ENCODE measurements at regions not wholly inside any gene's neighbourhood (a gene's known extent, or its start where the extent isn't known, plus 50 kb on each side); places are given as distances from the start of the nearest gene placed in this dataset.

DNA sequence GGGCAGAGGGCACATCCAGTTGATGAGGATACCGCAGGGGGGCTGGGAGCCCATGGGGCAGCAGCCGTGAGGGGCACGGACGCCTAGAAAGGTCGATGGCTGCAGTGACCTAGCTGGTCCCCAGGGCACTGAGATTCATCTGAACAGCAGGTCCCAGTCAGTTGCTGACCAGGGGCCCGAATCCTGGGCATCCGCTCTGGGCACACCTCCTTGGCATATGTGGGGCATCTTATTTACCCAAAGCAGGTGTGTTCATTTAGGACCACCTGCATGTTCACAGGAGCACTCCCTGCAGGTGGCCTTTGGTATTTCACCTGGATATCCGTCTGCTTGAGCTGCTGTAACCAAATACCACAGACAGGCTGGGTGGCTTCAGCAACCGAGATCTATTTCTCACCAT lies 72.0 kb upstream of the ODC1 start:
- no peak for DNase-seq

DNA sequence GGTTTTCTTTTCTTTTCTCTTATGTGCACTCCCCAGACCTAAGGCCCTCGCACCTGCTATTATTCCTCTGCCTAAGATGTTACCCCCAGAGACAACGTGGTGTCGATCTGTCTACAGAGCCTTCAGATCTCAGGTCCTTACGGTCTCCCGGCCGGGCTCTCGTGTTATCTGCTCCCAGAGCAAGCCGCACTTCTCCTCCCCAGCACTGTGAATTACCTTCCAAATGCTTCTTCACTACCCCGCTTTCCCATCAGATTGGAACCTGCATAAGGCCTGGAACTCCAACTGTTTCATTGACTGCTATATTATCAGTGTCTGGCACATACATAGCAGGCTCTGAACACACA lies 71.2 kb upstream of the ODC1 start:
- no peak for DNase-seq

DNA sequence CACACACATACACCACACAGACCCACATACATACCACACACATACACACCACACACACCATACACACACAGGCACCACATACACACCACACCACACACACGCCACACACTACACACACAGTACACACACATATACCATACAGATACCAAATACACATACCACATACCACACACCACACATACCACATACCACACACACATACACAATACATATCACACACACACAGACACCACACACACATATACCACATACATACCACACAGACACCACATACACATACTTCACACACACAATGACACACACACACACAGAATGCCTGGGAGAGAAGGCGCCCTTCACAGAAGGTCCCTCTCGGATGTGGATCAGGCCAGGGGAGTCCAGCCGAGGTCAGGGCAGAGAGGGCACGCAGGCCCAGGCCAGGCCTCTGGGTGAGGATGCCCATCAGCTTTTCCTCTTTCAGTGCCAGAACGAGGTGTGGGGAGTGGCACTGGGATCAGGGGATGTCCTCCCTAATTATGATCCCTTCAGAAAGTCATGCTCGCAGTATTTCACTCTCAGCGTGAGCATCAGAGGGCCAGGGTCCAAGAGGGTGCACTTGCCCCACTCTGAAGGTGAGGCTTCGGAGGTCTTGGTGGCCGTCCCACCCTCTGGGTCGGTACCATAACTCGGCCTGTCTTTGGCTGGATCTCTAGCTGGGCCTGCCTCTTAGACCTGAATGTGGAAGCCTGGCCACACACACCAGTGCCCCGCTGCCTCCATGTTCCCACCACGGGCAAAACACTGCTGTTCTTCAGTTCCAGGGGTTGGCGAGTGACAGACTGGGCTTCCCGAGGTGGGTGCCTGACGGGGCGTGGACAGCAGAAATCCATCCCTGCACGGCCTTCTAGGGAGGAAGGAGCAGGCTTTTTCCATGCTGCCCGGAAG lies 70.6 kb upstream of the ODC1 start:
- DNase-seq: no peak

DNA sequence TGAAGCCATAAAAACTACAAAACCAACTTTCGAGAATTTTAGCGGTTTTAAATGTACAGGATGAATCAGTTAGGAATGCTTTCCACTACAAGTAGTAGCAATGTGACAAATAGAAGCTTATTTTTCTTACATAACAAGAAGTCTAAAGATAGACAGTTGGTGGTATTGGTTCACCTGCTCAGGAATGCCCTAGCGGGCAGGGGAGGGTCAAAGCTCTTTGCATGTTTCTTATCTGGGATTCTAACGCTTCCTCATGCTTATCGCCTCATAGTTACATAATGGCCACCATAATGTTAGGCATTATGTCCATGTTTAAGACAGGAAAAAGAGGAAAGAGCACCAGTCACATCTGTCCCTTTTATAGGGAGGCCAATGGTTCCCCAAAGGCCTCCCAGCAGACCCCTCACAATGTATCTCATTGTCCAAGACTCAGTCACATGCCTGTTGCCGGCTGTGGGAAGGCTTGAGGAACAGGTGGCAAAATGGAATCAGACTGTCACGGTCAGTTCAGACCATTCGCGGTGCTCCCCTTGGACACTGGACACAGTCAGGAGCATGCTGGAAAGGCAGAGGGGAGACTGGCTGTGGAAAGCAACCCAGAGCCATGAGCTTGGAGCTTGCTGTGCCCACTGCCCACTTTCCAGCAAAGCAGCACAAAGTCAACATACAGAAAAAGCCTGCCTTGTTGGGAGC lies 69.4 kb upstream of the ODC1 start:
- DNase-seq: no peak

DNA sequence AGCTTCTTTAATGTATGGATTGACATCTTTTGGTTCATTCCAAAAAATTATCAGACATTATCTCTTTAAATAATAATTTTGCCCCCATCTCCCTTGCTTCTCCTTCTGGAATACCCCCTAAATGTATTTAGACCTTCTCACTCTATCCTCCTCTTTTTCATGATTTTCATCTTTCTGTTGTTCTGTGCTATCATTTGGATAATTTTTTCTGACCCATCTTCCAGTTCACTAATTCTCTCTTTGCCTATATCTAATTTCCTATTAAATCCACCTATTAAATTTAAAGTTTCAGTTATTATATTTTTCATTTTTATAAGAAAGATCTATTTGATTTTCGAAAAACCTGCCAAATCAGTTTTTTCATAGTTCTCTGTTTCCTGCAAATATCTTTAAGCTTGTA lies 67.8 kb upstream of the ODC1 start:
- no peak for DNase-seq

DNA sequence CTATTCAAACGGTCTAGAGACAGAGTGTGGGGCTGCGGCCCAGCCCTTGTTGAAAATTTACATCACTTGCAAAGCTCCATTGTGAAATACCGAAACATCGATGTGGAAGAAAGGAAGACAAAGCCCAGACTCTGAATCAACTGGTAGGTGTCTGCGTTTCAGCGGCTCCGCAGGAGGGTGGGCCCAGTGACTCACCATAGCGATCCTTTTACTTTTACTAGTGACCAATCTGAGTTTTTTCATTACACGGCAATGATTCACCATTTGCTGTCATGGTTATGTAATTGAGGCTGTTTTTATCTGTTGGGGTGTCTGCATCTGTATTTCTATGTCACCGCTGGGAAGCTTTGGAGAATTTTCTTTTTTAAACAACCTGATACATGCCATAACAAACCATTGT lies 66.6 kb upstream of the ODC1 start:
- no peak for DNase-seq

DNA sequence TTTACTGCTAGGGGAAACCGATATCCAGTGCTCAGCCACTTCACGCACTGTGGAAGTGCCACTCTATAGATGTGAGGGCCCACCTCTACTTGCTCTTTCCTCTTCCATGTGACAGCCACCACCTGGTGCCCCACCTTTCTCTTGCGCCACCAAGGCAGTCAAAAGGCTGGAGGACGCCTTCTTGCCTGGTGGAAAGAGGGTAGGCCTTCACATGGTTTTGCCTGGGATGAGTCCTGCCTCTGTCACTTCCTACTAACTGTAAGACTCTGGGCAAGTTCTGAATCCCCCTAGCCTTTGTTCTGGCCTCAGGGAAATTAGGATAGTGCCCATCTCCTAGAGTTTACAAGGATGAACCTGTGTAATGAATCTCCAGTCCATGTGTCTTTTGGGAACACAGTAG lies 66.1 kb upstream of the ODC1 start:
- DNase-seq: no peak

DNA sequence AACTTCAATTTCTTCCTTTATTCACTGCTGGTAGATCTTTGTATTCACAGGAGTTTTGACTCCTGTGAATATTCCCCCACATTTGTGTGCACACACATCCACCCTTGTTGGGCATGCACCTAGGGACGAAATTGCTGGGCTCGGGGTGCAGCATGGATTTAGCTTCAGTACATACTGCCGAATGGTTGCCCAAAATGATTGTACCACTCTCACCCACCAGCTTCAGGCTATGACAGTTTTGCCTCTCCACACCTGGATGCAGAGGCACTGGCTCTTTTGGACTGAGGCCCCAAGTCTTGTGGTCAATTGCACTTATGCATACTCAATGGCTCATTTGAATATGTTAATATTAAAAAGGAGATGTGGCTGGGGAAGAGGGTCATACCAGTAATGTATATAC lies 65.1 kb upstream of the ODC1 start:
- no peak for DNase-seq

DNA sequence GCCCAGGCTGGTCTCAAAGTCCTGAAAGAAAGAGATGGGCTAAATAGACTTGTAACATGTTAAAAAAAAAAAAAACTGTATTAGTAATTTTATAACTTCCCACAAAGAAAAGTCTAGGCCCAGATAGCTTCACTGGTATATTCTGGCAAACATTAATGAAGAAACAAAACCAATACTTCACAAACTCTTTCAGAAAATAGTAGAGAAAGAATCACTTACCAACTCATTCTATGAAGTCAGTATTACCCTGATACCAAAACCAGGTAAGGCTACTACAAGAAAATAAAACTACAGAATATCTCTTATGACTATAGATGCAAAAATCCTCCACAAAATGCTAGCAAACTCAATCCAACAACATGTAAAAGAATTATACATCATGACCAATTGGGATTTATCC lies 59.9 kb upstream of the ODC1 start:
- DNase-seq: no peak

DNA sequence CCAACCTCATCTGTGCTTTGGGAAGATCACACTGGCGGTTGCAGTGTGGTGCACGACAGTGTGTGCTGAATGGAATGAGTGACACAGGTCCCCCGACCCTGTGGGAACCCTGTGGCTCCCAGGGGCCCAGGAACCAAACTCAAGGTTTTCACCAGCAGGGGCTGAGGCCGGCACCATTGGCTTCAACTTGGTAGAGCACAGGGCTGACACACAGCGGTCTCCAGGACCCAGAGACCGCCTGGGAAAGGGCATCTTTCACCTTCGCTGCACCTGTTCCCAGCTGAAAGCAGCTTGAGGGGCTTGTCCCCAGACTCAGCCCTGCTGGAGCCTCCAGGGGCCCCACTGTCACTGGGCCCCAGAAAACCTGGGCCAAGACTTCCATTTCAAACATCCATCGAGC lies 59.0 kb upstream of the ODC1 start:
- DNase-seq: no peak

DNA sequence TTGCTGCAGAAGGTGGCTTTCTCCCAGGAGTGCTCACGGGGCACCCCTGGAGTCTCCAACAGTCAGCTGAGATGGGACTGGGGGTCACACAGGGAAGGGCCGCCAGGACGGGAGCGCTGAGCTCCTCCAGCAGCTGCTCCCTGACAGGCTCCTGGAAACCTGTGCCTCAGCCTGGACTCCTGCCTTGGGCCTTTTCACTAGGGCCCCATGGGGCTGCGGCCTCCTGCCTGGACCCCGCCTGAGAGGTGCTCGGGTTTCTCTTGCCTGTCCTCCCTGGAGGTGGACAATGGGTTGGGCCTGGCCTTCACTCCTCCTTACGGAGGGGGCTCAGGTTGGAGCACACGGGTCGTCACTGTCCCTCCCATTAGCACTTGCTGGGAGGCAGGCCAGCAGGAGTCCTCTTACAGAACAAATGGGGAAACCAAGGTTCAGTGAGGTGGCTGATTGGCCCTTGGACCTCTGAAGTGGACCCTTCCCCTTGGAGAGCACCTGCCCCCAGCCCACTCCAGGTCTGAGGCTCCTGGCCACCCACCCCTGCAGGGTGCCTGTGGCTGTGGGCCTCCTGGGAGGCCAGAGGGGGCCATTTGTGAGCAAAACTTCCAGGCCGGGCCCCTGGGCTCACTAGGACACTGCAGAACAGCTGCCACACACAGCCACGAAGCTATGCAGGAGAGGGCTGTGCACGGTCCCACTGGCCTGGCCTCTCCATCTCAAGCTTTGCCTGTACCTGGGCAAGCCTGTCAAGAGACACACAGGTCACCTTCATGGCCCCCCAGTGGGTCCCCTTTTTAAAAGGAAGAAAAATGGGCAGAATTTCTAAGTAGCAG lies 57.1 kb upstream of the ODC1 start:
- DNase-seq: no peak

DNA sequence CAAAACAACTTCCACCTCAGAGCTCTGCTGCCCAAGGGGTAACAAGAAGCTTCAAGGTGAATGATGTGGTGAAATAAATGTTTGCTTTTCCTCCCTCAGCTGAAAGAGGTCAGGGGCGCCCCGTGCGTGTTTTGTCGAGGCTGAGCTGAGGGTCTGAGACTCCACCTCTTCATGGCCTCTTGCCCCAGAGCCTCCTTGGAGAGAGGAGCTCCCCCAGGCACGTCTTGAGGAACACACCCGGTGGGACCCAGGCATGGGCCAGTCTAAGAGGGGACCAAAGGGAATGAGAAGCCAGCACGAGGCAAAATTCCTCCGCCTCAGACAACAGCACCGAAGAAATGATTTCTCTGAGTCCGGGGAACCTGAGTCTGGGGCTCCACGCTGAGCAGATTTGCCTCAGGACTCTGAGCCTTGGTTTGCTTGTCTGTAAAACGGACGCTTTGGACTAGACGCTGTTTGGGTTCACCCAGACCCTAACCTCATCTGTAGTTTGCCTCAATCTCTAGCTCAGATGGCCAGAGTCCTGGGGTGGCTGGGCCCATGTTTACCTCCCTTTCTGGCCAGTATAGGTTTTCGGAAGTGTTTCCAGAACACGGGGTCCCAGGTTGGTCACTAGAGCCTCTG lies 56.4 kb upstream of the ODC1 start:
- no peak for DNase-seq

DNA sequence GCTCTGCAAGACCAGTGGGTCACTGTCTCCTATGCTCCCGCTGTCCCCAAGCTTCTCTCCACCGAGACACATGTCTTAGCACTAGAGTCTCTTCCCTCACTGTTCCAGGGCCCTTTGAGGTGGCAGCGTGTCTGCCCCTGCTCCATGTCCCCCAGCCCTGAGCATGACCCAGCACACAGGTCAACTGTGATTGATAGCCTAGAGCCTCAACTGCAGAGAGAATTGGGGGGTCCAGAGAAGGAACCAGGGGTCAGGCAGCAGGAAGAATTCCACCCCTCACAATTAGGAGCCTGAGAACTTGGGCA lies 54.6 kb upstream of the ODC1 start:
- DNase-seq: no peak

DNA sequence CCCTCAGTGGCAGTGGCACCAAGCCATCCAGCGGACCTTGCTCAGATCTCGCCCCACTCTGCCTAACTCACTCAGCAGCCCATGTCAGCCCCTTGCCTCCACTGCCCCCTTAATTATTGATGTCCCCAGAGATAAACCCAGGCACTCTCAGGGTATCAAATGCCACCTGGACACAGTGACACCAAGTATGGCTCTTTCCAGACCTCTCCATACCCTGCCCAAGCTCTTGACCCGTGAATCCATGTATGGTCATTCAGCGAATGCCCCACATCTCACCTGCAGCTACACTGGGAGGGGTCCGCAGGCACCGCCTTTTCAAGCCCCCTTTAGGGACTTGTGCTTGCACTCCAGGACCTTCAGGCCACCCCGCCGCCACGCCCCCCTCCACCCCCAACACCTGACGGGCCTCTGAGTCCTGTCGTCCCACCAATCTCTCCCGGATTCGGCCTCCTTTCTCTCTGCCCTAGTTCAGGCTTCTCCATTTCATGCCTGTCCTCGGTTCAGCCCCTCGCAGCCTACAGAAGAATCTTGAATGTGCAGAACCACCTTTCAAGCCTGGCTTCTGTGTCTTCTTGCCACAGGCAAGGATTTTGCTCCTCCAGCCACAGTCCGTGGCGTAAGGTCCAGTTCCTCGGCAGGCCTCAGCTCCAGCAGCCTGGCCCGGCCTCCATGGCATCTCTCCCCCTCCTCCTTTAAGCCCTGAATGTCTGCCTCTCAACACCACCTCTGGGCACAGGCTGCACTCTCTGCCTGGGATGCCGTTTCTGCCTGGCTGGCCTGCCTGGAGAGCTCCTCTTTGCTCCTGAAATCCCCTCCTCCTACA lies 54.1 kb upstream of the ODC1 start:
- no peak for DNase-seq

DNA sequence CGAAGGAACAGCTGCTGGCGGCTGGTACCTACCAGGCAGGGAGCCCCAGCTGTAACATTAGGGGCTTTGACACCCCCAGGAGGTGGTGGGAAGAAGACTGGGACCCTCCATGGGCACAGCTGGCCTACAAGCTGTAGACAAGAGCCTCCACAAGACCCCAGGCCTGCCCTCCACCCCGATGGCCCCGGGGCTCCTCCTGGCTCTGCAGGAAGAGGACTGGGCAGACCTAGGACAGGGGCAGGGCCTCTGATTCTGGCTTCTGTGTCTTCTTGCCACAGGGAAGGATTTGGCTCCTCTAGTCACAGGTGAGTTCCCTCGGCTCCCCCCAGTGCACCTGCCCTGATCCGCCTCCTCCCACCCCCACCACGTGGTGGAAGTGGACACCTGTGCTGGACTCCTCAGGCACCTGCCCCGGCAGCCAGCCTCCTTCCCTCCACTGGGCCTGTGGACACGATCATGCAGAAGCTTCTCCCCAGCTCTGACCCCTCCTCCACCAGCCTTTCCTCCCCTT lies 53.4 kb upstream of the ODC1 start:
- DNase-seq: no peak

DNA sequence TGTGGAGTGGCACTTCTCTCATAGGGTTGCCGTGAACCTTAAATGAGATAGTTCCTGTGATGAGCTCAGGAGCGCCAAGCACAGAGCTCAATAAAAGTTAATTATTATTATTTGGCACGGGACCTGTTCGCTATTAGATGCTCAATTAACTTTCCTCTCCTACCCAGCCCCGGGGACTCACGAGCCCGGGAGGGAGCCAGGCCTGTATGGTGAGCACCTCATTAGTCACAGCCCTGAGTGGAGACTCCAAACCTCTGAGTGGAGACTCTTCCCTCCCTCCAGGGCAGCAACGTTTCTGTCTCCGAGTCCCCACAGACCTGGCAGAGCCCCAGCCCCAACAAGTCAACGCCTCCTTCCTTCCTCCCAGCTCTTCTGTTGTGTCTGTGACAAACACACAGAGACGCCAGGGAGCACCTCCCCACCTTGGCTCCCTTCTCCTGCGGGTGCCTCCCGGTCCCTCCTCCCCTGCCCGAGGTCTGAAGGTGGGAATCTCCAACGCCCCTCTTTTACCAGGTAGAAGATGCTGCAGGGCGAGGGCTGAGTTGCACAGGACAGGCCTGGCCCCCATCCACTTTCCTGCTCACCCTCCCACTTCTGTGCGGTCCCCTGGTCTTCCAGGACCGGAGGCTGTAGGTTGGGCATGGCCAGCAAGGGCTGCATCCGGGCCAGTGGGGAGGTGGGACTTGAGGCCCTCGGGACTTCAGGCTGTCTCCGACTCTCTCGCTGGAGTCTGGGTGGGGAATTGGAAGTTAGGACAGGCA lies 52.7 kb upstream of the ODC1 start:
- DNase-seq: no peak

DNA sequence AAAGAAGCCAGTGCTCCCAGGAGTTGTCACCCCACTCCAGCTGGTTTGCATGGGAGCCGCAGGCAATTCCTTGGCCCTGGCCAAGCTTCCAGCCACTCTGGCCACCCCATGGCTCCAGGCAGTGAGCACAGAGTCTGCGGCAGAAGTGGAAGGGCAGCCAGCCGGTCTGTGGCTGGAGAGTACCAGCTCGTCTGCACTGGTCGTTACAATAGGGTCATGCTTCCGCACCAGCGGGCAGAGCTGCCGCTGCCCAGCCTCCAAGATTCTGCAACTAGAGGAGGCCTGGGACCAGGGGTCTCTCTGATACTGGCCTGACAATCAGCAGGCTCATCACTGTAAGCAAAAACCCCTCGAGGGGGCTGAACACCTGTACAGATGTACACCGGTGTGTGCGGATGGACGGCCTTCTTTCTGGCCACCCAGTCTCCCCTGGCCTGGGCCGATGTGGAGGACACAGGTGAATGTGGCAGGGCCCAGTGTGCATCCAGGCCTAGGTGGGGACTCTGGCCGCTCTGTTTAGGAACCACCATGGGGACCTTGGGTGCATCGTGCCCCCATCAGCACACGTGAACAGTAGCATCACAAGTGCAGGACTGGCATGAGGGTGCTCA lies 51.9 kb upstream of the ODC1 start:
- DNase-seq: no peak

DNA sequence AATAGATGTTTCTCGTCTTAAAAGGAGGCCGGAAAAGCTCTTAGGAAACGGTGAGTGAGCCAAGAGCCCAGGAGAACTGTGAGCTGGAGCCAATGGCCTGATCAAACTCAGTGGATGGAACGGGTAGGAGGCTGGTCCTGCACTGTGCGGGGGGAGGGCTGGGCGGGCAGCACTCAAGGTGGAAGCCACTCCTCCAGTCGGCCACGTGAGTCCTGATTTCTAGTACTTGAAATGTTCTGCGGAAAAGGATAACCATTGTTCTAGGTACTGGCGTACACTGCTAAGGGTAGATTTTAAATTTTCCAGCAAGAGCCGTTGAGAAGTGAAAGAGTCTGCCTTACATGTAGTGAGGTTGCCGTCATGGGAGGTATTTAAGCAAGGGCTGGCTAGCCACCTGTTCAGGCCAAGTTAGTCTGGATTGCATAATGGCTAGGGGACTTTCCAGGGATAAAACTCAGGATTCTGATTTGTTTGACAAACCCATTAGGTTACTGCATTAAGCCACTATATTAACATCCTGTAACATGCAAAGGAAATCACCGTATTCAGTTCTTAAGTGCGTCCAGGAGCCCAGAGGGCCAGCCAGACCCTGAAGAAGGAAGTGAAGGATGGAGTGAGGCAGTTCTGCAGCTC lies 51.3 kb upstream of the ODC1 start:
- DNase-seq: peak in 1 of 3 experiments; percentile 45

DNA sequence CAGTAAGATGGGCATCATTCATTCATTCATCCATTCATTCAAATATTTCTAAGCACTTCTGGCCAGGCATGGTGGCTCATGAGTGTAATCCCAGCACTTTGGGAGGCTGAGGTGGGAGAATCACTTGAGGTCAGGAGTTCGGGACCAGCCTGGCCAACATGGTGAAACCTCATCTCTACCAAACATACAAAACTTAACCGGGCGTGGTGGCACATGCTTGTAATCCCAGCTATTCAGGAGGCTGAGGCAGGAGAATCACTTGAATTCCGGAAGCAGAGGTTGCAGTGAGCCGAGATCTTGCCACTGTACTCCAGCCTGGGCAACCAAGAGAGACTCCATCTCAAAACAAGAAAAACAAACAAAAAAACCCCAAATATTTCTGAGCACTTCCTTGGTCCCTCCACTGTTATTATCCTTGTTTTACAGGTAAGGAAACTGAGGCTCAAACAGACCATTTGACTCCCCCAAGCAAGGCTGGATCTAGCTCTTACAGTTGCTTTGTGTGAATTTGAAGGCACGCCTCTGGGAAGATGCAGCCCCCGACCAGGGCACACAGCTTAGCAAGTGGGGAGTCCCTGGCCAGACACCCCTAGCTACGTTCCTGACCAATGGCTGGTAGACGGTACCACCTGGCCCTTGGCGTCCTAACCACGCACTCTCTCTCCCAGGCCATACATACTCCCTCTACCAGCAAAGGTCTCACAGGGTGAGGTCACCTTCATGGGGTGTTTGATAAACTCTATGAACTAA lies 50.6 kb upstream of the ODC1 start:
- no peak for DNase-seq

Data from NCI-H1417 (cell line).